ENCODE measurements at regions not wholly inside any gene's neighbourhood (a gene's known extent, or its start where the extent isn't known, plus 50 kb on each side); places are given as distances from the start of the nearest gene placed in this dataset.

- TF ChIP-seq, protein P1, sequence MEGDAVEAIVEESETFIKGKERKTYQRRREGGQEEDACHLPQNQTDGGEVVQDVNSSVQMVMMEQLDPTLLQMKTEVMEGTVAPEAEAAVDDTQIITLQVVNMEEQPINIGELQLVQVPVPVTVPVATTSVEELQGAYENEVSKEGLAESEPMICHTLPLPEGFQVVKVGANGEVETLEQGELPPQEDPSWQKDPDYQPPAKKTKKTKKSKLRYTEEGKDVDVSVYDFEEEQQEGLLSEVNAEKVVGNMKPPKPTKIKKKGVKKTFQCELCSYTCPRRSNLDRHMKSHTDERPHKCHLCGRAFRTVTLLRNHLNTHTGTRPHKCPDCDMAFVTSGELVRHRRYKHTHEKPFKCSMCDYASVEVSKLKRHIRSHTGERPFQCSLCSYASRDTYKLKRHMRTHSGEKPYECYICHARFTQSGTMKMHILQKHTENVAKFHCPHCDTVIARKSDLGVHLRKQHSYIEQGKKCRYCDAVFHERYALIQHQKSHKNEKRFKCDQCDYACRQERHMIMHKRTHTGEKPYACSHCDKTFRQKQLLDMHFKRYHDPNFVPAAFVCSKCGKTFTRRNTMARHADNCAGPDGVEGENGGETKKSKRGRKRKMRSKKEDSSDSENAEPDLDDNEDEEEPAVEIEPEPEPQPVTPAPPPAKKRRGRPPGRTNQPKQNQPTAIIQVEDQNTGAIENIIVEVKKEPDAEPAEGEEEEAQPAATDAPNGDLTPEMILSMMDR (IDR thresholded peaks at IDR 0.05; ENCODE audit: low read depth, low read length): no peak
- H3K4me3 ChIP-seq (ENCODE audit: low read depth, low read length): no peak overlapping the region
- H3K4me1 ChIP-seq: no peaks in the 10 kb centered on the region
- DNase-seq: no peak
- H3K36me3 ChIP-seq: no peaks in the 10 kb centered on the region
- no peaks in the 10 kb centered on the region for H3K9me3 ChIP-seq
- H3K27me3 ChIP-seq: no peaks in the 10 kb centered on the region
Measured at GRCh38 chr10:4514445-4515108, 311.4 kb upstream of the AKR1E2 start.

DNA sequence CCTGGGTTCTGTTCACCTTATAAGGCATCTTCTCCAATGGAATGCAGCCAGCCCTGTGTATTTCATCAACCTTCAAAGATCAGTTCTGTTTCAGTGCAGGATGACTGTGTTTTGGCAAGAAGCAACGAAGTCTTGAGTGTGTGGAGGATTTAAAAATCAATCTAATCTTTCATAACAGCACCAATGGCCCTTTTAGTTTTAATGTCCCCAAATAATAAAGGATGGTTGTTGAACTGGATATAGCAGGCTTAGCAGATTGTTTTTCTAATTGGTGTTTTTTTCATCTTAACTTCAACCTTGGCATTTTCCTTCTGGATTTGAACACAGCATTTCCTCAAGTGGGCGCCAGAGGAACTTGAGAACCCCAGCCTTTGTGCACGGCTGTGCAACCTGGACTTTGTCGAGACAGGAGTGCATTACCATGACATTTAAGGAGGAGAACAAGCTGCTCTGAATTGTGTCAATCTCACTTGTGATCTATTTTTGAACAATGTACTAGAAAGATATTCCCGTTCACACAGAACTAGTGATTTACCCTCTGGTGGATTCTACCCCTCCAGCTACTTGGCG, 313.3 kb upstream of the AKR1E2 start:
- TF ChIP-seq, protein P1 (IDR thresholded peaks at IDR 0.05; ENCODE audit: low read depth, low read length): peak; percentile 34; the same call in 1 of the 2 replicates
- Histone ChIP-seq H3K36me3 (no peaks in the 10 kb centered on the region), H3K4me1 (no peaks in the 10 kb centered on the region), H3K9me3 (no peaks in the 10 kb centered on the region), H3K4me3 (ENCODE audit: low read depth, low read length) (no peak overlapping the region), H3K27me3 (no peaks in the 10 kb centered on the region)
- peak; percentile 8 for DNase-seq

DNA sequence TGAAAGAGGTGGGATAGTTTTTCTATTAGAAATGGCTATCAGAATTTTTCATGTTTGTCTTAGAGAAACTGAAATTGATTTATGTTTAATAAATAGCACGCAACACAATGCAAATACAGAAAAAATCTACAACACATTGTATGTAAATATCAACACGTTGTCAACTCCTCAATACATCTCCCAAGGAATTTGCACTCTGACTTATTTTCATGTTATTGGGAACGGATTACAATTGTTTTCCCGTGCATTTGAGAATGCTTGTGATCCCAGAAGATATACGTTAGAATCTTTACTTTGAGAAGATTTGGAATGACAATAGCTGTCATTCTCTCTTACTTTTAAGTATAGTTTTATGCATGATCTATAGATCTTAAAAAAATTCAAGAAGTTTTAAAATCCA, 313.8 kb upstream of the AKR1E2 start:
- H3K4me3 ChIP-seq (ENCODE audit: low read depth, low read length): no peak overlapping the region
- H3K4me1 ChIP-seq: no peaks in the 10 kb centered on the region
- DNase-seq: no peak
- no peaks in the 10 kb centered on the region for H3K36me3 ChIP-seq
- TF ChIP-seq, protein P1 (IDR thresholded peaks at IDR 0.05; ENCODE audit: low read depth, low read length): no peak
- H3K27me3 ChIP-seq: no peaks in the 10 kb centered on the region
- no peaks in the 10 kb centered on the region for H3K9me3 ChIP-seq

- no peaks in the 10 kb centered on the region for H3K4me1 ChIP-seq
- H3K9me3 ChIP-seq: no peaks in the 10 kb centered on the region
- no peaks in the 10 kb centered on the region for H3K36me3 ChIP-seq
- no peaks in the 10 kb centered on the region for H3K27me3 ChIP-seq
- TF ChIP-seq, protein P1 (IDR thresholded peaks at IDR 0.05; ENCODE audit: low read depth, low read length): no peak
- DNase-seq: no peak
- H3K4me3 ChIP-seq (ENCODE audit: low read depth, low read length): no peak overlapping the region
Measured at GRCh38 chr10:4511509-4511908, 314.5 kb upstream of the AKR1E2 start.

DNA sequence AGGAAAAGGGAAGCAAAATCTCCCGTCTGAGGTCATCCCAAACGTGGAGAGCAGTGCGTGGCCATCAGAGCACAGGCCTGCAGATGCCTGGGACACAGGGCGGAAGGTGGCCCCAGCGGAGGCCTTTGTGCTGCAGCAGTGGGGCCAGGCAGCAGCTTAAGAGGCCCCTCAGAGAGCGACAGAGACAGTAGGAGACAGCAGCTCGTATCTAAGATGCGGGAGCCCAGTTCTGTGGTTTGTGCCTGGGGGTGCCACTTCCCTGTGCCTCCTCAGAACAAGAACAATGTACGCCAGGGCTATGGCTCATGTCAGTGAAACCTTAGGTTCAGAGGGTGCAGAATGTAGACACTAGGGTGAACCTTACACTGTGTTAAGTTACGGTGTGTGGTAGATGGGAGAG, 316.6 kb upstream of the AKR1E2 start:
- no peaks in the 10 kb centered on the region for H3K9me3 ChIP-seq
- H3K4me1 ChIP-seq: no peaks in the 10 kb centered on the region
- no peaks in the 10 kb centered on the region for H3K36me3 ChIP-seq
- DNase-seq: no peak
- TF ChIP-seq, protein P1 (IDR thresholded peaks at IDR 0.05; ENCODE audit: low read depth, low read length): no peak
- H3K27me3 ChIP-seq: no peaks in the 10 kb centered on the region
- no peak overlapping the region for H3K4me3 ChIP-seq (ENCODE audit: low read depth, low read length)

- TF ChIP-seq, protein P1 (IDR thresholded peaks at IDR 0.05; ENCODE audit: low read depth, low read length): no peak
- DNase-seq: no peak
- no peaks in the 10 kb centered on the region for H3K9me3 ChIP-seq
- H3K4me1 ChIP-seq: no peaks in the 10 kb centered on the region
- no peaks in the 10 kb centered on the region for H3K36me3 ChIP-seq
- no peaks in the 10 kb centered on the region for H3K27me3 ChIP-seq
- no peak overlapping the region for H3K4me3 ChIP-seq (ENCODE audit: low read depth, low read length)
Measured at GRCh38 chr10:4506095-4506494, 319.9 kb upstream of the AKR1E2 start.
